NCI-H2171 (cell line): ENCODE measurements at regions not wholly inside any gene's neighbourhood (a gene's known extent, or its start where the extent isn't known, plus 50 kb on each side); places are given as distances from the start of the nearest gene placed in this dataset.
A peak's percentile ranks its signal among the peaks of the same experiment; 100 is the strongest.

Experiments
- DNase-seq: peaks from one replicate; lab custom pipeline; 2025; lab: John Stamatoyannopoulos, UW

DNA sequence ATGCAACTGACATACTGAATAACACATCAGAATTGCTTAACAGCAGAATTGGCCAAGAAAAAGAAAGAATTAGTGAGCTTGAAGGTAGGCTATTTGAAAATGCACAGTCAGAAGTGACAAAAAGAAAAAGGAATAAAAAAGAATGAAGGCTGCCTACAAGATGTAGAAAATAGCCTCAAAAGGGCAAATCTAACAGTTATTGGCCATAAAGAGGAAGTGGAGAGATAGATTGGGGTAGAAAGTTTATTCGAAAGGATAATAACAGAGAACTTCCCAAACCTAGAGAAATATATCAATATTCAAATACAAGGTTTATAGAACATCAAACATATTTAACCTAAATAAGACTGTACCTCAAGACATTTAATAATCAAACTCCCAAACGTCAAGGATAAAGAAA, 67.5 kb downstream of the ATP6V1G3 start:
- no peak for DNase-seq

DNA sequence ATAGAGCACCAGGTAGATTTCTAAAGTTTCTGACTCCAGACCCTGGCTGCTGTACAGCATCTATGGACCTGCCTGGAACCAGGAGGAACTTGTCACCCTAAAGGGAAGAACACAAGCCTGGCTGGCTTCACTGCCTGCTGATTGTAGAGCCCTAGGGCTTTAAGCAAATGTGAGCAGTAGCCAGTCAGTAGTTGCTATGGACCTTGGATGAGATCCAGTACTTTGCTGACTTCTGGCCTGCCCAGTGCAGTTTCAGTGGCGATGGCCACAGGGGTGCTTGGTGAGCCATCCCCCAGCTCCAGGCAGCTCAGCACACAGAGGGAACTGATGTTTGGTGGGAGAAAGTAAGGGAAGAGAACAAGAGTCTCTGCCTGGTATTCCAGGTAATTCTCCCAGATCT, 68.4 kb downstream of the ATP6V1G3 start:
- DNase-seq = no peak

GRCh38 chr1:198467907-198468306, 72.6 kb downstream of the ATP6V1G3 start:
- no peak for DNase-seq

GRCh38 chr1:198467342-198467741, 73.1 kb downstream of the ATP6V1G3 start:
- DNase-seq = no peak

- DNase-seq = peak; percentile 26
Measured at GRCh38 chr1:198465201-198466144, 75.0 kb downstream of the ATP6V1G3 start.

GRCh38 chr1:198463709-198464108, 76.8 kb downstream of the ATP6V1G3 start:
- DNase-seq = no peak

DNA sequence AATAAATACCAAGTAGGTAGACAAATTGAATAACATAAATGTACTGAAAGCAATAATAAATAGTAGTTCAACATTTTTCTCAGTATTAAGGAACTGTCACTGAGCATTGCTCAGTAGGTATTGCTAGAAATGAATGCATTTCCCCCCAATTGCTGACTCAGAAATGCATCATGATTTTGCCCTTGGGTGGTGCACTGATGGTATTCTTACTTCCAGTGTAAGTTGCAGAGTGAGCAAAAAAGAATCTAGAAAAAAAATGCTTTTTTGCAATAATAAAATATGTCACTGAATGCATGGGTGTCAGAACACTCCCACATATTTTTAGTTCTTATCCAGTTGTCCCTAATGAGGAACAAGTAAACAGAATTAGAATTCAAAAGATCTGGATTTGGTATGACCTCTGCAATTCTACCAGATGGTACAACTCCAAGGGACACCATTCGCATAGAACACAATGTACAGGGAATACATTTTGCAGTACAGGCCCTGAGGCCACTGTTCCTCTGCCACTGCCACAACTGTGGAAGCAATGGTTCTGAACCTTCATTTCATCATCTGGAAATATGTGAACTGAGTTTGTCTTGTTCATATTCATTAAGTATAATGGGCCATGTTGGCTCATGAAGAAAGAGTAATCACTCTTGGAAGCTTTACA, 78.0 kb downstream of the ATP6V1G3 start:
- no peak for DNase-seq

DNA sequence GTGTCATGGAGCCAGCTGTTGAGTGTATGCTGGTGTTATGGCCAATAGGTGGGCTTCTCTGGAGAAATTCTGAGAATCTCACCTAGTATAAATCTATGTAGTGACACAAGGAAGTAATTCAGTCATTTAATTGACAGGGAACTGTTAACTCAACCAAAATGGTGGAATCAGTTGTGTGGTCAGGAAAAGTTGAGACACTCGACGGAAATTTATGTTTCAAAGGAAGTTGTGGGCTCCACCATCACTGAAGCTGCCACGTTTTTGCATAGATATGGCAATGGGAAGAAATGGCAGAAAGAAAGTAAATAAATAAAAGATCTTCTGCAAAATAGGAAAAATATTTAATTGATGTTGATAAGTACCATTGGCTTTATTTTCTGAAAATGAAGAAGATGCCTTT, 84.5 kb downstream of the ATP6V1G3 start:
- DNase-seq = no peak

DNA sequence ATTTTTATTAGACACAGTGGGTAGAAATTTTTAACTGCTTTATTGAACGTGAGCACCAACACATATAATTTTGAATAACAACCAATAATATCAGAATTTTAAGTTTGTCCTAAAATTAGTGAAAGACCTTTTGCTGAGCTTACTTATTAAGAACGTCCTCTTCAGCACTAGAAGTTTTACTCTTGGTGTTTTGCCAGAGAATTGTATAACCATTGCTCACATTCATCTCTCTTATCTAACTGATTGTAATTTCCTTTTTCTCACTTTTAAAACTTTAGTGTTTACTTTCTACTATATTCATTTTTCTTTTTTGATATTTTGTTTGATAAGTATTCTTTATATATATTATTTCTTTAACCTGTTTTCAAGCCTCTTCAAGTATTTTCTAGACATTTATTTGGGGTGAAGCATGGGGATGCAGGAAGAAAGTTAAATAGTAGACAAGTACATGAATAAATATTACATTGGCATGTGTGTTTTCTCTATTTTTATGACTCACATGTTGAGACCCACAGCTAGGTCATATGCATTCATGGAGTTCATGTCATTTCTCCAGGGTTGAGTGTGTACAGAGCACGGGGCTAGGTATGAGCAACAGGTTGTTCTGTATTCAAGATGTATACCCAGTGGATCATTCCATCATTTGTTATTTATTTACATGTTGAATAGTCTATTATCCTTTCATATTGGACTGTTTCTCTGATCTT, 90.6 kb downstream of the ATP6V1G3 start:
- DNase-seq = no peak

GRCh38 chr1:198449261-198449660, 91.2 kb downstream of the ATP6V1G3 start:
- DNase-seq = no peak

- DNase-seq = no peak
Measured at GRCh38 chr1:198447468-198447867, 93.0 kb downstream of the ATP6V1G3 start.

DNA sequence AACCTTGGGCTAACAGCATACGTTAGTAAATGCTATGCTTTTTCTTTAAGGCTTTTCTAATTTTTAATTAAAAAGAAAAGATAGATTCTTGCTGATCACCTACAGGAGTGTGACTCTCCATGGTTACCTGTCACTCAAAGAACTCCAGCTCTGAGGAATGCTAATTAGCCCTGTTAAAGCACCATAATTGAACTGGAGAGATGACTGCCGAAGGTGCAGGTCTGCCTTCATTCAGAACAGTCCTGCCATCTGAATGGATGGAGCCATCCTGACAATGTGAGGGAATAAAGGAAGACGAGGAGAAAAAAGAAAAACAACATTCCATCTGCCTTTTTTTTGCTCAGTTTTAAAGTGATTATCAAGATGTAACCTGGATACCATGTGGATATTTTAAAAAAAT, 94.6 kb downstream of the ATP6V1G3 start:
- DNase-seq = no peak

- no peak for DNase-seq
Measured at GRCh38 chr1:198444792-198445191, 95.7 kb downstream of the ATP6V1G3 start.

DNA sequence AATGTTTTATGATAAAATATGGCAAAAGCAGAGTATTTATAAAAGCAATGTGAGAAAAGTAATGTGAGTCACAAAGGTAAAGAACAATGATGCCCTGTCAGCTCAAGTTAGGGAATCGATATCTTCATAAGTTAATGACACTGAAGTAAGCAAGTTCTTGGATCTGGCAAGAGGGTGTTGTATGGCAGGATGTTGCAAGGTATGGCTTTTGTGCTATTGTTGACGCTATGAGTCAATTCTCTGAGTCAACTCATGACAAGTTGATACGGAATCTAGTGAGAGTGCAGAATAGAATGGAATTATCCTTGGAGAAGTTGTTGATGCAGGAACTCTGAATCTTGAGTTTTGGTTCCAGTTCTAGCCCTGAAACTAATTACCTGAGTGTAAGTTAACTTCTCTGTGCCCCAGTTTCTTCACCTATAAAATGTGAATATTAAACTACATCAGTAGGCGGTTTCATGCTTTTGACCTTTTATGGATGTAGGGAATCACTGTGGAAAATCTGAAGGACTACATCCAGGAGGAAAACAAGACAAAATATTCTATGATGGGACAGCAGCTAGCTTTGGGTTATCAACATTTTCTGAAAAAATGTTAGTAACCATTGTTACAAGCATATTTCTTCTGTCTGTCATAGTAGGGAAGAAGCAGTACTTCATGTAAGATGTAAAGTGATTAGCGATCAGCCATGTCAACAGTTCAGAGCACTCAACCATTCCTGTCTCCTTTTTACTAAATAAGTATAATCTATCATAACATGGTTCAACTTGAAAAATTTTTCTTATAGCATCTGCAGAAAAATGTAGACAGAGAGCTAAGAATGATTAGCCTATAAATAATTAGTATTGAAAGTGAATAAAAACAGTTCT, 96.9 kb downstream of the ATP6V1G3 start:
- DNase-seq = no peak

DNA sequence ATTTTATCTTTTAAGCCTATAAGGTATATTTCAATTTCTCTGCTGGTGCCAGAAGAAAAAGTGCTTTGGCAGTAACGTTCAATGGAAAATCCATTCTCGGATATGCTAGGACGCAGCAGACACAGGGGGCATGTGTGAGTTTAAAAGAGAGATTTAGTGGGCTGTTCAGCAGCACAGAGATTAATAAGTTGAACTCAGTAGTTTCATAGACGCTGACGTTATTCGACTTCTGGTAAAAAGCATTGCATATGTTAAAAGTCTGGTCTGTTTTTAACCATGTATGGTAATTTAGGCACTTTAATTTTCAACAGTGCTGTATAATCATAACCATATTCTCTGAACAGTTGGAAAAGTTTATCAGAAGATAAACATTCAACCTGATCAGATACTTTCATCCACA, 99.6 kb downstream of the ATP6V1G3 start:
- DNase-seq = no peak

DNA sequence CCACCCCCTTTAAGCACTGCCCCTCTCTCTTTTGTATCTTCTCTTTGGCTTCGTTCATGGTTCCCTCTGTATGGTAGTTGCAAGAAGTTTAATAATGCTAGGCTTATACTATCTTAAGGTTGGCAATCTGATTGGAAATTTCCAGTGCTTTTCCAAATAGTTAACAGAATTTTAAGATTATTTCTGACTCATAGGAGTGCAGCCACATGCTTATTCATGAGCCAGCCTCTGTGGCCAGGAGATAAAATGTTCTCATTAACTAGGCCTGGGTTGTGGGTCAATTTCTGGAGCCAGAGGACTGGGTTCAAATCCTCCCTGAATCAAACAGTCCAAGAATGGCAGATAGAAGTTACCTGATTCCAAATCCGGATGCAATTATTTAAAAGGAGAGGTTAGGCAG, 103.1 kb downstream of the ATP6V1G3 start:
- DNase-seq = no peak

DNA sequence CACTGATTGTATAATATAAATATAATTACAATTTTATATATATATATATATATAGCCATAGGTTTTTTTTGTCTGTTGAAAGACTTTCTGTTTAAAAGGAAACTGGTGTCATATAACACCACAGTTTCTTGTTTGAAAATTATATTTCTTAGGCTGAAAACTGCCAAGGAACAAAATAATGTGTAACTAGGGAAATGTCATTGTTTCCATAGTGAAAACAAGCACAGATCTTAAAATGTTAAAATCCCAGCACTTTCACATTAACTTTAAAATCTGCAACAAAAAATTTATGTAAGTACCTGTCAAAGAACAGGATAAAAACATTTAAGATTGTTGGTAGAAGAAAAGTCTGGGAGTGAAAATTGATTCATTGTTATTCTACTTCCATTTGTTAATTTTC, 104.2 kb downstream of the ATP6V1G3 start:
- no peak for DNase-seq

DNA sequence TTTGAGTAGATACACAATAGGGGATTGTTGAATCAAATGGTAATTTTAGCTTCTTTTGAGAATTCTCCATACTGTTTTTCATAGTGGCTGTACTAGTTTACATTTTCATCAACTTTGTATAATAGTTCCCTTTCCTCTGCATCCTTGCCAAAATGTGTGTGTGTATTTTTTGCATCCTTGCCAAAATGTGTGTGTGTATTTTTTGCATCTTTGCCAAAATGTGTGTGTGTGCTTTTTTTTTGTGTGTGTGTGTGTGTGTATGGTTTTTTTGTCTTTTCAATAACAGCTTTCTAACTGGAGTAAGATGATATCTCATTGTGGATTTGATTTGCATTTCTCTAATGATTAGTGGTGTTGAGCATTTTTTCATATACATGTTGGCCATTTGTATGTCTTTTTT, 105.4 kb downstream of the ATP6V1G3 start:
- no peak for DNase-seq

DNA sequence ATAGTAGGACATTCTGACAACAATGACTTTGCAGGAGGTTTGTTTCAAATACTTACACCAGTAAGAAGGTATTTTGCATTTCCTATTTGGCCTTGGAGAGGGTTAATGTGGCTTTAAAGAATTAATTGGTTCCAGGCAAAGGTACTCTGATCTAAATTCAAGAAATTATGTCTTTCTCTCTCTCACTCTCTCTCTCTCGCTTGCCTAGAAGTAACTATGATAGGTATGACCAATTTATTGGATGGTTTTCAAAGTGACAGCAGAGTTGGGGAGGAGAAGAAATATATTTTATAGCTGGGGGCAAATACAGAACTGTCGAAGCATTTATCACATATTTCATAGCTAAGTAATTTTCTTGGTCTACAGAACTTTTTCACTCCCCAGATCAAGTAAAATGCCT, 116.0 kb downstream of the ATP6V1G3 start:
- DNase-seq = no peak

- no peak for DNase-seq
Measured at GRCh38 chr1:198423673-198424072, 116.8 kb downstream of the ATP6V1G3 start.

GRCh38 chr1:198417039-198417438, 123.4 kb downstream of the ATP6V1G3 start:
- DNase-seq = no peak

DNA sequence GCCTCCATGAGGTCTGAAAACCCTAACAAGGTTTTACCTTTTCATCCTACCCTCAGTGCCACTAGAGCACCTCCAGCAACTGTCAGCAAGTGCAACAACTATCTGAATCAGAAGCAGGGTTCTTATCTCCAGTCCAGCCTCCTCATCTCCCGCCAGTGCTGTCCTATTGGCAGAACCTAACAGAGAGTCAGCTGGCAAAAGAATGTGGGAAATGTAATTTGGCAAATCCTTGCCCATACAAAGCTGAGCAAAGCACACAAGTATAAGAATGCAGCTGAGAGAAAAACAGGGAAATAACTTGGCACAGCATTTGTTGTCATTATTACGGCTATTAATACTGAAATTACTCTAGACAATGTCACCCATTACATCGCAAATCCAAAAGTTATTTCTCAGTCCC, 124.2 kb downstream of the ATP6V1G3 start:
- DNase-seq = no peak
